GM21529 (cell line): ENCODE measurements at regions not wholly inside any gene's neighbourhood (a gene's known extent, or its start where the extent isn't known, plus 50 kb on each side); places are given as distances from the start of the nearest gene placed in this dataset.

Experiments
- ATAC-seq: cut with Tn5 transposase; IDR thresholded peaks from one replicate; pipeline ENCODE4 v1.9.1; 2021; ENCODE audit not compliant: unreplicated experiment

GRCh38 chr12:127401005-127401404, 866.0 kb upstream of the TMEM132C start:
- no peak for ATAC-seq

GRCh38 chr12:127401536-127401935, 865.4 kb upstream of the TMEM132C start:
- no peak for ATAC-seq

- no peak for ATAC-seq
Observed at GRCh38 chr12:127411166-127411915, 855.6 kb upstream of the TMEM132C start.

- ATAC-seq = no peak
Observed at GRCh38 chr12:127411981-127412380, 855.0 kb upstream of the TMEM132C start.

- ATAC-seq = no peak
Observed at GRCh38 chr12:127412866-127413265, 854.1 kb upstream of the TMEM132C start.

- no peak for ATAC-seq
Observed at GRCh38 chr12:127414186-127414585, 852.8 kb upstream of the TMEM132C start.

- no peak for ATAC-seq
Observed at GRCh38 chr12:127414636-127415035, 852.3 kb upstream of the TMEM132C start.

- no peak for ATAC-seq
Observed at GRCh38 chr12:127416796-127417195, 850.2 kb upstream of the TMEM132C start.

GRCh38 chr12:127419111-127419510, 847.9 kb upstream of the TMEM132C start:
- no peak for ATAC-seq

GRCh38 chr12:127421614-127422013, 845.4 kb upstream of the TMEM132C start:
- no peak for ATAC-seq

- no peak for ATAC-seq
Observed at GRCh38 chr12:127422935-127423566, 843.9 kb upstream of the TMEM132C start.

GRCh38 chr12:127425474-127425873, 841.5 kb upstream of the TMEM132C start:
- ATAC-seq = no peak

- ATAC-seq = no peak
Observed at GRCh38 chr12:127428420-127428819, 838.5 kb upstream of the TMEM132C start.

- ATAC-seq = no peak
Observed at GRCh38 chr12:127429551-127430285, 837.3 kb upstream of the TMEM132C start.

GRCh38 chr12:127430401-127430800, 836.6 kb upstream of the TMEM132C start:
- no peak for ATAC-seq

GRCh38 chr12:127431177-127431576, 835.8 kb upstream of the TMEM132C start:
- no peak for ATAC-seq

- no peak for ATAC-seq
Observed at GRCh38 chr12:127431594-127431993, 835.4 kb upstream of the TMEM132C start.

- ATAC-seq = no peak
Observed at GRCh38 chr12:127435439-127435838, 831.5 kb upstream of the TMEM132C start.

- ATAC-seq = no peak
Observed at GRCh38 chr12:127438512-127439244, 828.3 kb upstream of the TMEM132C start.

GRCh38 chr12:127445581-127446139, 821.3 kb upstream of the TMEM132C start:
- no peak for ATAC-seq

- ATAC-seq = no peak
Observed at GRCh38 chr12:127448906-127449305, 818.1 kb upstream of the TMEM132C start.
